C4-2B (cell line): ENCODE measurements at regions not wholly inside any gene's neighbourhood (a gene's known extent, or its start where the extent isn't known, plus 50 kb on each side); places are given as distances from the start of the nearest gene placed in this dataset.

Experiments used
- H3K27ac ChIP-seq: fragments of 450-650 bp; 2 replicates; pipeline ENCODE4 v1.5.1; 2017
- ZFX ChIP-seq: fragments of 450-650 bp; IDR thresholded peaks from 2 replicates; pipeline ENCODE4 v1.6.1; 2017
- TF ChIP-seq, protein P1 (sequence below): fragments of 450-650 bp; conservative IDR thresholded peaks from 2 replicates; pipeline ENCODE4 v1.5.1; 2017; ENCODE audit warnings: mild to moderate bottlenecking

DNA sequence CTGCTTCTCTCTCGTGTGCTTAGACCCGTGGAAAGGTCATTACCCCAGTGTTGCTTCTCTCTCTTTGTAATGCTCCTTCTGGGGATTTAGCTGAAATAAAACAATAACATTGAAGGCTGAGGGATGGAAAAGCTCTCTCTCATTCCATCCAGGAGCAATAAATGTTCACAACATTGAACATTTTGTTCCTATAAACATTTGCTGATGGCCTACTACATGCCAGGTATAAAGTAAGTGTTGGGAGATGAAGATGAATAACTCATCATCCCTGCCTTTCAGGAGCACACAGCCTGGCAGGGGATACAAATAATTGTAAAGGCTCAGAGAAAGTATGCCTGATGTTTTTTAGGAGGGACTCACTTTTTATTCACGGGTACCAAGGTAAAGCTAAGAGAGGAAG is 158.1 kb downstream of the KDR start:
- TF ChIP-seq, protein P1, sequence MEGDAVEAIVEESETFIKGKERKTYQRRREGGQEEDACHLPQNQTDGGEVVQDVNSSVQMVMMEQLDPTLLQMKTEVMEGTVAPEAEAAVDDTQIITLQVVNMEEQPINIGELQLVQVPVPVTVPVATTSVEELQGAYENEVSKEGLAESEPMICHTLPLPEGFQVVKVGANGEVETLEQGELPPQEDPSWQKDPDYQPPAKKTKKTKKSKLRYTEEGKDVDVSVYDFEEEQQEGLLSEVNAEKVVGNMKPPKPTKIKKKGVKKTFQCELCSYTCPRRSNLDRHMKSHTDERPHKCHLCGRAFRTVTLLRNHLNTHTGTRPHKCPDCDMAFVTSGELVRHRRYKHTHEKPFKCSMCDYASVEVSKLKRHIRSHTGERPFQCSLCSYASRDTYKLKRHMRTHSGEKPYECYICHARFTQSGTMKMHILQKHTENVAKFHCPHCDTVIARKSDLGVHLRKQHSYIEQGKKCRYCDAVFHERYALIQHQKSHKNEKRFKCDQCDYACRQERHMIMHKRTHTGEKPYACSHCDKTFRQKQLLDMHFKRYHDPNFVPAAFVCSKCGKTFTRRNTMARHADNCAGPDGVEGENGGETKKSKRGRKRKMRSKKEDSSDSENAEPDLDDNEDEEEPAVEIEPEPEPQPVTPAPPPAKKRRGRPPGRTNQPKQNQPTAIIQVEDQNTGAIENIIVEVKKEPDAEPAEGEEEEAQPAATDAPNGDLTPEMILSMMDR = no peak
- no peak for TF ChIP-seq ZFX
- no peak overlapping the region for H3K27ac ChIP-seq

DNA sequence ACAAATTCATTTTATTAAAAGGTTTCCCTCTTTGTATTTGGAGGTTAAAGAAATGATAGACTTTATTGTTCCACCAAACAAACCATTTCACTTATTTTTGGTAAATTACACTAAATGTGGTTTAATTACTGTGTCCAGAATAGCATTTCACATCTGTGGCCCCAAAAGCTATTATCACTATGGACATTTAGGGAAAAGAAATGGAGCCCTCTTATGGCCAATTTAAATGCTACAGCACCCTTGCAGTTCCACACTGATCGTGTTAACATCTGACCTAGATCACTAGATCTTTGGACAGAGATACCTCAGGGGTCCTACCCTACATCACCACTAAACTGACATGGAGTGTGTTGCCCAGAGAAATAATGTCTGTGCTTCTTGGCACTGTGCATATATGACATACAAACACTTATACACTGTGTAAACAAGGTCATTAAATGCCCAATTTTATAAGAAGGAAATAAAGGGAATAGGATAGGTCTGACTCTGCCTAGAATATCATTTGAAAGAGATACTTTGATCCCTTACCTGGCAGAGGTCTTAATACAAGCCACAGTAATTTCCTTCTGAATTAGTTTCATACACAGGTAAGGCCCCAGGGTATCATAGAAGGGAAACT is 163.9 kb downstream of the KDR start:
- TF ChIP-seq, protein P1 = peak; percentile 82
- TF ChIP-seq ZFX = no peak
- H3K27ac ChIP-seq = no peak overlapping the region

DNA sequence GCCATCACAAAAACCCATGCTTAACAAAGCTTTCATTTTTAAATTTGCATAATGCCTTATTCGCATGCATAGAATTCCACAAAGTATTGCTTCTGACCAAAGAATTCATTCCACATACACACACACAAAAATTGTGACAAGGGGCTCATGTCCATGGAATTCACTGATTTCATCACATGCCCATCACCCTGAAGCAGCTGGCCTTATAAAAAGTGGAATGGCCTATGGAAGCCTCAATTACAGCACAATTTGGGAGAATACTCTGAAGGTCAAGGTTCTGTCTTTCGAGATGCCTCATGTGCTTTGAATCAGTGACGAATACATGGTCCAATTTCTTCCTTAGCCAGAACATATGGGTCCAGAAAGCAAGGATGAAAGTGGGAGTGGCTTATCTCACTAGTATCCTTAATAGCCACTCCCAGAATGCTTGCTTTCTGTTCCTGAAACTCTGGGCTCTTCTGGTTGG is 165.7 kb downstream of the KDR start:
- no peak overlapping the region for H3K27ac ChIP-seq
- no peak for TF ChIP-seq ZFX
- TF ChIP-seq, protein P1 = no peak

DNA sequence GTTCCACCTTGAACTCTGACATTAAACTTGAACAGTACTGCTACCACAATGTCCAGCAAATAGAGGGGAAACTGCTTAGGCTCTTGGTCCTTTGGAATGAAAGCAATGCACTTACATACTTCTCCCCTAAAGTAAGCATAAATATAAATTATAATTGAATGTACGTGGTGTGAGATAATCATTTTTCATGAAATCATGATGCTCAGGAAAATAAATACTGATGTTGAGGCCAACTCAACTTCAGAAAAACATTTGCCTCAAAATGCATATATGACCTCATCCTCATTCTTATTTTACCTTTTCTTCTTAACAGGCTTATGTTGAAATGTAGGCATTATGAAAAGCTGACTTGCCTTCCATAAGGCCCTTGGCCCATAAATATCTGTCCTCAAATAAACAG is 166.3 kb downstream of the KDR start:
- H3K27ac ChIP-seq = no peak overlapping the region
- no peak for TF ChIP-seq ZFX
- TF ChIP-seq, protein P1 = no peak

DNA sequence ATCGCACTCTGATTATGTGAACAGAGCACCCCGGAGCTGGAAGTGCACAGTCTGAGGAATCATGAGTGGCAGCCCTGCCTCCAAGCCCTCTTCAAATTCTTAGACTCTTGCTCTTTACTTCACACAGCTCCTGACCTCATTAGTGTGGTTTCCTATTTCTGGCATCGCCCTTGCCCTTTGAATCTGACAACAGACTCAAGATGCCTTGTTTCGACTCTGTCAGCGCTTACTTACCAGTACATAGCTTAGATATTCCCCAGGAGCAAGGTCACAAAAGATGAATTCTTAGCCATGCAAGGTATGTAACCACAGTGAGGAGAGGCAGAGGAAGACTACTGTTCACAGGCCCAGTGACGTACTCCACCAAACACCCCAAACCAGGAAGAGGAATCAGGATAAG is 167.2 kb downstream of the KDR start:
- H3K27ac ChIP-seq = no peak overlapping the region
- TF ChIP-seq, protein P1 = no peak
- TF ChIP-seq ZFX = no peak

DNA sequence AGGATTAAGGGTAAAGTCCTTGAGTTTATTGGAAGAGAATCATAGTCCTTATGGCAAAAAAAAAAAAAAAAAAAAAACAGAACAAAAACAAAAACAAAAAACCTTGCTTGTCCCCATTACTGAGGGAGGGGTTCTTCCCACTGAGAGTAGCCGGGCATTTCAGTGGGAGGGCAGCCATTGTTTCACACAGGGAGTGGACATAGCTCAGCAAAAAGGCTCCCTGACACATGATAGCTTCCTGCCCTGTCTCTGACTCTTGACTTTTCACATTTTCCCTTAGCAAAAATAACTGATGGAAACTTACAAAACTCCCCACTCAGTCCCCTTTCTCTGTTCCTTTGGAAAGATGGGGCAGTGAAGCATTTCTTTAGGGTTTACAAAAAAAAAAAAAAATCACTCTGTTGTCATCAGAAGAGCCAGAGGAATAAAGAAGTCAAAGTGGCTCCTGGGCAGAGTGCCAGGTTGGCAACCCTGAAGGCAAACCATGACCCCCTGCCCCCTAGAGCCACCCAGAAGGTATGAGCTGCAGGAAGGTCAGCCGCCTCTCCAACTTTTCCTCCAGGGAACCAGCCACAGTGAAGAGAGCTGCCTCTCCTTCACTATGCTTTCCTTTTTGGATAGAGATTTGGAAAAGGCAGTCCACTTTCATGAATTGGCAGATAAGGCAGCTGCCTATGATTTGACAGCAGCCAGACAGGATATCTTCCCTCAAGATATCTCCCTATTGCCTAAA is 170.6 kb downstream of the KDR start:
- TF ChIP-seq ZFX = no peak
- TF ChIP-seq, protein P1 = no peak
- no peak overlapping the region for H3K27ac ChIP-seq

DNA sequence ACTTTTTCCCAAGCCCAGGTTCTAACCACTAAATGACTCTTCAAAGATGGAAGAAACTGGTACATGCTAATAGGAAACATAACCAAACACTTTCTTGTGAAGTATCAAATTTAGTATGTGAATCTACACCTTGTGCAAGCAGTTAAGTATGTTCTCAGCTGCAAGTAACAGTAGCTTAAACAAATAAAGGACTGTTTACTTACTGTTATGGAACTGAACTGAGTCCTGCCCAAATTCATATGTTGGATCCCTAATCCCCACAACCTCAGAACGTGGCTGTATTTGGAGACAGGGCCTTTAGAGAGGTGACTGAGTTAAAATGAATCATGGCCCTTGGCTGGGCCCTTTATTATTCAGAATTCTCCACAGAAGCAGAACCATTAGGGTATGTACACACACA is 178.7 kb downstream of the KDR start:
- H3K27ac ChIP-seq = no peak overlapping the region
- TF ChIP-seq, protein P1 = no peak
- TF ChIP-seq ZFX = no peak
